ENCODE measurements at regions not wholly inside any gene's neighbourhood (a gene's known extent, or its start where the extent isn't known, plus 50 kb on each side); places are given as distances from the start of the nearest gene placed in this dataset.

DNA sequence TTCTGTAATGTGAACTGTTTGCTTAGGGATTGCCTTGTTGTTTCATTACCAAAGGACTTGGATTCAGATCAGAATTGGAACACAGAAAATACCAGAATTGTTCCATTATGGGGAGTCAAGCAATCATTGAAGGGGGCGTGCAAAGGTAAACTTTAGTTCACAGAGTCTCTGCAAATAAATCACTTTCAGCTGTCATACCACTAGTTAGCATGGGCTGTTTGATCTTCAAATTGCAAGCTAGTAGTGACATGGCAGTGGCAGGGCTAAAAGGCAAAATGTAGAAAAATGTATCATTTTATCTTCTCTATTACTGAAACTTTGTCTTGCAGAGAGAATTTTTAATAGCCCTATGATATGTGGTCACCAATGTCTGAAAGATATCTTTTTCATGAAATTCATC is 483.2 kb upstream of the NRSN1 start:
- TF ChIP-seq, protein P1, sequence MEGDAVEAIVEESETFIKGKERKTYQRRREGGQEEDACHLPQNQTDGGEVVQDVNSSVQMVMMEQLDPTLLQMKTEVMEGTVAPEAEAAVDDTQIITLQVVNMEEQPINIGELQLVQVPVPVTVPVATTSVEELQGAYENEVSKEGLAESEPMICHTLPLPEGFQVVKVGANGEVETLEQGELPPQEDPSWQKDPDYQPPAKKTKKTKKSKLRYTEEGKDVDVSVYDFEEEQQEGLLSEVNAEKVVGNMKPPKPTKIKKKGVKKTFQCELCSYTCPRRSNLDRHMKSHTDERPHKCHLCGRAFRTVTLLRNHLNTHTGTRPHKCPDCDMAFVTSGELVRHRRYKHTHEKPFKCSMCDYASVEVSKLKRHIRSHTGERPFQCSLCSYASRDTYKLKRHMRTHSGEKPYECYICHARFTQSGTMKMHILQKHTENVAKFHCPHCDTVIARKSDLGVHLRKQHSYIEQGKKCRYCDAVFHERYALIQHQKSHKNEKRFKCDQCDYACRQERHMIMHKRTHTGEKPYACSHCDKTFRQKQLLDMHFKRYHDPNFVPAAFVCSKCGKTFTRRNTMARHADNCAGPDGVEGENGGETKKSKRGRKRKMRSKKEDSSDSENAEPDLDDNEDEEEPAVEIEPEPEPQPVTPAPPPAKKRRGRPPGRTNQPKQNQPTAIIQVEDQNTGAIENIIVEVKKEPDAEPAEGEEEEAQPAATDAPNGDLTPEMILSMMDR (conservative IDR thresholded peaks at IDR 0.05 in 1 of 2, IDR thresholded peaks at IDR 0.05 in 1 of 2; ENCODE audit: low read depth in 1 of 2, low read length in 2 of 2) = no peak
- no peak for TF ChIP-seq EZH2 (IDR thresholded peaks at IDR 0.05; ENCODE audit: low read length, missing control alignments)
